Left ventricle myocardium superior (tissue), 1 donor: ENCODE measurements at regions not wholly inside any gene's neighbourhood (a gene's known extent, or its start where the extent isn't known, plus 50 kb on each side); places are given as distances from the start of the nearest gene placed in this dataset.
"Not testable (repeated sequence)": the region's sequence is repeated elsewhere in the genome, so short reads cannot be mapped to it uniquely, and the experiment has no call there.

ENCODE experiments used
- ATAC-seq: fragments of 200-7000 bp; cut with Tn5 transposase; one replicate; pipeline ENCODE4 v1.9.1; 2020; ENCODE audit warnings: mild to moderate bottlenecking, moderate library complexity
- DNase-seq: peaks from one replicate; pipeline ENCODE4 v3.0.0-alpha.2; 2020
- intact Hi-C: fragments of 100-400 bp; cut with micrococcal nuclease; formaldehyde crosslinking; loops from one replicate; pipeline ENCODE4 v1.11.0; 2022
- donor health status: DM: no; HTN: yes; CAD: no; lungs with severe emphysema.

DNA sequence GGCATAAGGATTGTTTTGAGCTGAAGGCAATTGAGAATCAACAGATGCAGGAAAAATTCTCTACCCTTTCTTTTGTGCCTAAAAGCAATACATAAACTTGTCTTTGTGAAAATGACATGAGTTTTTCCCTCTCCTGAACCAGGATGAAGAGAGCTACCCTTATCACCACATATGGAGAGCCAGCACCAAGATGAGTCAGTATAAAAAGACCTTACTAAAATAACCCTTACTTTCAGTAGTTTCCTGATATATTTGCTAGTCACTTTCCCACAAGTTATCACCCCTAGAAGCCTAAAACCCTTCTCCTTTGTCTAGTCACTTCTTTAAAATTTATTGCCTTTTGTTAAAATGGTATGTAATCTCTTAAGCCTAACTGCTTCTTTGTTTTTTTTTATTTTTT lies 61.9 kb upstream of the ANKRD10 start:
- intact Hi-C loops, result no loop called here
- no peak for DNase-seq
- ATAC-seq, result no peak

DNA sequence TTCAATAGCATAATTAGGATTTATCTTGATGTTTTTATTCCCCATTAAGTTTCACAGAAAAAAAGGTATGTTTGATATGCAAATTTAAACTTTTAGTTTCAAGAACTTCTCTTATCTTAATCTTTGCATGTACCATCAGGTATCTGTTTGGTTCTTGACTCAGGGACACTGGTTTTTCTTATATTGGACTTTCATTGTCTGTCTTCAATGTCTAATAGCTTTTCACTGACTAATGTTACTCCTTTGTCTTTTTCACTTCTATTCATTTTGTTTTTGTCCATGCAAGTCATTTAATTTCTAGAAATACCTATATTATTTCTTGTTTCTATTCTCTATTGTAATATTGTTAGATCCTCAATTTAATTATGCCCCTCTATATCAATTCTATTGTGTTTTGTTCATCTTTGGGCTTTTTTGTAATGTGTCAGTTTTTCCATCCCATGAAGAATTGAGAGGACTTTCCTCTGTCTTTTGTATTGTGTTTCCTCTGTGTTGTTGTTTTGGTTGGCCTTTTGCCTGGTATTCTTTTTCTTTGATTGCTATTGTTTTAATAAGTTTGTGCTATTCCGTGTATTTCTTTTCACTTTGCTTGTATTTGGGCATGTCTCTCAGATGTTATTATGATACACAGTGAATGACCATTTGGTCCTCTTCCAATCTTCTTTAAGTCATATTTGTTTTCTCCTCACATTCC lies 58.3 kb upstream of the ANKRD10 start:
- DNase-seq (no peak), ATAC-seq (no peak)
- intact Hi-C loops, result no loop called here

DNA sequence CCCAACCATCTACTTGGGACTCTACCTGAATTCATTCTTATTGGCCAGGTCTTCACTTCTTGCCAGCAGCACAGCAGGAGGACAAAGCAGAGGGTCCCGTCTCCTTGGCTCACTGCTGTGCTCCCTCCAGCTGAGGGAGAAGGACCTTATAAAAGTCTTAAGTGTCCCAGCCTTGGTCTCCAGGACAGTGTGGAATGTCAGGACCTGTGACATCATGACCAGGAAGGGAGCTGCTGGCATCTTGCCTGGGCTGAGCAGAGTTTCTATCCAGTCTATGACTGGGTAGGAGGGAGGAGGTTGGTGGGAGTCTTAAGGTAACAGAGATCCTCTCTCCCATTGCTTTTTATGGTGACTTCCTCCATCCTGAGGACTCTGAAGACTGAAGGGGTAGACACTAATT lies 56.6 kb upstream of the ANKRD10 start:
- no peak for ATAC-seq
- DNase-seq, result no peak
- intact Hi-C loops, result no loop called here

GRCh38 chr13:110967156-110967855 lies 52.4 kb upstream of the ANKRD10 start:
- intact Hi-C loops, DNase-seq, ATAC-seq: not testable (repeated sequence)

DNA sequence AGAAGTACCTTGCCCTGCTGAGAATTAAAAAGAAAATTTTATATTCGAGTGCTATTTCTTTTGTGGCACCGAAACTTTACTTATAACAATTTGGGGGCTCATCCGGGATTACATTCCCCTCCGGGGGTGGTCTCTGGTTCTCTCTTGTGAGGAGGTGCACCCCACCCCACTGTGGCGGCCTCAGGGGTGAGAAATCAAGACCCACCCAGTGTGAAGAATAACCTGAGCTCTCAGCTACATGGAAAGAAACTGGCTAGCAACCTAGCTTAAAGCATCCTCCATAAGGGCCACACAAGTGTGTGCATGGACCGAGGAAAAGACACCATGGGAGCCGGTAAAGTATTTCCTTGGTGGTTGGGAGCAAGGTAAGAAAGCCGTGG lies 50.9 kb upstream of the ANKRD10 start:
- no peak for ATAC-seq
- intact Hi-C loops, result no loop called here

GRCh38 chr13:110965038-110965754 lies 50.3 kb upstream of the ANKRD10 start:
- ATAC-seq (no peak), DNase-seq (no peak)
- intact Hi-C loops, result no loop called here

More for the DNA sequence above, 50.9 kb upstream of the ANKRD10 start:
- no peak for DNase-seq
